COLO668 (cell line): ENCODE measurements at regions not wholly inside any gene's neighbourhood (a gene's known extent, or its start where the extent isn't known, plus 50 kb on each side); places are given as distances from the start of the nearest gene placed in this dataset.
"Not testable (repeated sequence)": the region's sequence is repeated elsewhere in the genome, so short reads cannot be mapped to it uniquely, and the experiment has no call there.

ENCODE experiments used
- DNase-seq: peaks from one replicate; lab custom pipeline; 2025; ENCODE audit not compliant: unreplicated experiment; lab: John Stamatoyannopoulos, UW

DNA sequence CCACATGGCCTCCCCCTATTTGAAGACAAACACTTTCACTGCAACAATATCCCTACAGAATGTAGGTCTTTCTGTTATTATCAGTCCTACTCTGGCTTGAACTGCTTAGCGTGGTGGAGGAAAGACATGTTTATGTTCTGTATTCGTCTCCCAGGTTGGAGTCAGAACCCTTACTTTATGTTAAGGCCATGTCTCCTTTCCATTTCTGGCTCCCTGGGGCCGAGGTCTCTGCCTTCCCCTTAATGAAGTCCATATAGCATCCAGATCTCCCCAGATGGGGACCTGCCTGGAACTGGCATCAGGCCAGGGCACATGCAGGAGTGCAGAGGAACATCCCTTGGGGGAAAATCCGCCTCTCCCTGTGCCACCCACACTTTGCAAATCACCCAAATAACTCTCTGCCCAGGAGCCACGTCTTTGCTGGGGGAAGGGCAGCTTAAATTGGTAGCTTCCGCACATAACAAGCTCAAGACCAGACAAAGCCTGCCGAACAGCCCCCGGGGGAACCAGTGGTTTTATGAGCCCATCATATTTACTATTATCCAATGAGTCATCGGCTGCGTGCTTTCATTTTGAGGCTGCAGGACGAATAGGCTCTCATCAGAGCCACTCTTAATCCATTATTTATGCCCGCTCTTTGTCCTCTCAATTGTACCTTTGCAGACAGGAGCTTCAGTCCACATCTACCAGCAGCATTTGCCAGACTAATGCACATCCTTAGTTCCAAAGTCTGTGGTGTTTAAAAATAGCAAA is 237.0 kb downstream of the UACA start:
- DNase-seq: peak; percentile 93

DNA sequence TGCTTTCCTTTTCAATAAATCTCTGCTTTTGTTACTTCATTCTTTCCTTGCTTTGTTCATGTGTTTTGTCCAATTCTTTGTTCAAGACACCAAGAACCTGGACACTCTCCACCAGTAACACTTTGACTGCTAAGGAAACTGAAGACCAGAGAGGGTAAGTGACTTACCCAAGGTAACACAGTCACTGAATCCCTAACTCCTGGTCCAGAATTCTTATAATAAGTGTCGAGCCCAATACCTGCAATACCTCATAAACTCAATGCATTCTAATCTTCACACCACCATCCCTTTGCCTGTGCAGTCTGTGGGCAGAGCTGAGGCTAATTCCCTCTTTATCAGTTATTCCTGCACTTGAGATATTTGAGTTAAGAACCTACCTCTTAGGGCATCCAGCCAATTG is 237.8 kb downstream of the UACA start:
- no peak for DNase-seq

DNA sequence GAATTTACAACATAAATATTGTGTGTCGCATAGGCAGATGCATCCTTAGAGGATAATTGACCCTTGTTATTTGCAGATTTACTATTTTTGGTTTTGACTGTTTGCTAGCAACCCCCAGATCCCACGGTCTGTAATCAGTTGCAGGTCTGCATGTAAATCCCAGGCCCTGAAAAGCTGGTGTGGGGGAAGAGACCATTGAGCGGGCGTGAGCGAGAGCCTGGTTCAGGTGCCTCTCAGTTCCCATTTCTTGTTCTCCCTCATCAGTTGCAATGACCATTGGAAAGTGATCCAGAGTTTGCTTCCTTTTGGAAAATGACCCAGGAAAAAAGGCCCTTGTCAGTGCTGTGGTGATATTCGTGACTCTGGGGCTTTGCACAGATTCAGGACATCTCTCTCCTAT is 238.9 kb downstream of the UACA start:
- no peak for DNase-seq

DNA sequence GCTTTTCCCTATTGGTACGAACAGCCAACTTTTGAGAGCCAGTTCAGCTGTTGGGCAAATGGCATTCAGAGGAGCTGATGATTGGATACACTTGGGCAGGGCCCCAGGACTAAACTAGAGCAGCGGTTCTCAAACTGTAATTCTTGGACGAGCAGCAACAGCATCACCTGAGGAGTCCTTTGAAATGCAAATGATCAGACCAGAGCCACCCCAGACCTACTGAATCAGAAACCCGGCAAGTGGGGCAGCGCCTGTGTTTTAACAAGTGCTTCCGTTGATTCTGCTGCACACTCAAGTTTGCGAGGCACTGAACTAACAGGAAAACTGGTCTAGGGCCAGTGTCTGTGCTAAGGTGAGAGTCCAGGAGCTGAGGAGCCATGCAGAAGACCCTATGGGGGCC is 239.7 kb downstream of the UACA start:
- peak; percentile 15 for DNase-seq

DNA sequence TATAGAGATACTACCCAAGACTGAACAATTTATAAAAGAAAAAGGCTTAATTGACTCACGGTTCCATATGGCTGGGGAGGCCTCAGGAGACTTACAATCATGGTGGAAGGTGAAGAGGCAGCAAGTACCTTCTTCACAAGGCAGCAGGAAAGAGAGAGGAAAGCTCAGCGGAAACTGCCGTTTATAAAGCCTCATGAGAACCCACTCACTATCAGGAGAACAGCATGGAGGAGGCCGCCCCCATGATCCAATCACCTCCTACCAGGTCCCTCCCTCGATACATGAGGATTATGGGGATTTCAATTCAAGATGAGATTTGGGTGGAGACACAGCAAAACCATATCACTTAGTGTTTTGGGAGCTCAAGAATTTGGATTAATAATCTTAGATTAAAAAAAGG is 240.2 kb downstream of the UACA start:
- no peak for DNase-seq

DNA sequence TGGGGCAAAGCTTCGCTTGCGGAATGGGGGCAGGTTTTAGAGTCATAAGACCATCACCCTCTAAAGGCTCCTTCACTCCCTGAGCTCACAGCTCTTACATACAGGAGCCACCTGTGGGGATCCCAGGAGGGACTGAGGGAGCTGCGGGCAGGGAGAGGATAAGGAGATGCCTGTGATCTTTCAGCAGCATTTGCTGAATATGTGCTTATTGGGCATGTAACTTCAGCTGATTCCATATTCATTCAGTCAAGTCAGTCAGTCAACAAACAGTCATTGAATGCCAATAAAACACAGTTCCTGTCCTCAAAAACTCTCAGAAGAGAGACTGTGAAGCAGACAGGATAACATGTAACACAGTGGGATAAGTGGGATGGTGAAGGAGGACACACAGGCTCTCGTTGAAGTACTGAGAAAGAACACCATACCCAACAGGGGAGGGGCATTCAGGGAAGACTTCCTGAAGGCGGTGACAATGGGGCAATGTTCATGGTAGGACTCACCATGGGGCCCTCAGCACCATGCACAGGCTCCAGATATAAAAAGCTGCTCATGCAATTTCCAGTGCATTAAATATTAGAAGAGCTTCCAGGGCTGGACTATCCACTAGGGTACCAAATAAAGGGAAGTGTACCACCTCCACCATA is 240.9 kb downstream of the UACA start:
- DNase-seq: no peak

DNA sequence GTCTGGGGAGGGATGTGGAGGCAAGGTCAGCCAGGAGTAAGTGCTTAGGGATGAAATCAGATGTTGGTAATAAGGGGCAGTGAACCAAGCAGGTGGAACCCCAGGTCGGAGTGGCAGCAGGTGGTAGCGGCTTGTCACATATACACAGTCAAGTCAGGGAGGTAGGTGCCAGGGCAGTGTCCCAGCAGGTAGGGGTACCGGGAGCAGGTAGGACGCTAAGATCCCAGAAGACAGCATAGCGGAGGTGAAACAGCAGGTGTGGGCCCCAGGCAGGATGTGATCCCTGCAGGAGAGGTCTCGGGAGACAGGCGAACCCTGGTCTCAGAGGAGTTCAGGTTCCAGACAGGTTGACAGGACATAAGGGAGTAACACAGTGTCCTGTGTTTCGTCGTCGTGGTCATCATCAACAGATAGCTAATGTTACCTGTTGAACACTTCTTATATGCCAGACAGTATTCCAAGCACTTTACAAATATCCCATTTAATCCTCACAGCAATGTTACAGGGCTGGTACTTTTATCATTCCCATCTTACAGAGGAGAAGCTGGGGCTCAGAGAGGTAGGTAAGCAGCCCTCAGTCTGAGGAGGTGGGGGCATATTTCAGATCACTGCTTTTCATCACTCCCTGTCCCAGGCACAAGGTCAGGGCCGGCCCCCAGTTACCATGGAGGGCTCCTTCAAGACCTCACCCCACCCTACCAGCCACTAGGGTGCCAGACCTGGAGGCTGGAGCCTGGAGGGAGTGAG is 241.6 kb downstream of the UACA start:
- no peak for DNase-seq

DNA sequence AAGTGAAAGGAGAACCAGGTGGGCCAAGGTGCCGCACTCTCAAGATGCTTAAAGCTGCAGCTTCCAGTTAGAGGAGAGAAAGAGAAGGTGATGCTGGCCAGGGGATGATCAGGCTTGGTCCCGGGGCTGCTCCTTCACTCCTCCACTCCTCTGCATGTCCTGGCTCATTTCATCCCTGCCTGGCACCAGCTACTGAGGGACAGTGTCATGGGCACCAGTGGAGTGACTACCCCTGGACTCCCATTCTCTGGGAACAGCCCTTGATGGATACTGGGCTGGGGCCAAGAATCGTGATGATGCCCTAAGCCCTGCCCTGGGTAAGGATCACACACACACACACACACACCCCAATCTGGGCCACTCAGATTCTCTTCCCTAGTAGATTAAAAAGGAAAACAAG is 243.7 kb downstream of the UACA start:
- no peak for DNase-seq

DNA sequence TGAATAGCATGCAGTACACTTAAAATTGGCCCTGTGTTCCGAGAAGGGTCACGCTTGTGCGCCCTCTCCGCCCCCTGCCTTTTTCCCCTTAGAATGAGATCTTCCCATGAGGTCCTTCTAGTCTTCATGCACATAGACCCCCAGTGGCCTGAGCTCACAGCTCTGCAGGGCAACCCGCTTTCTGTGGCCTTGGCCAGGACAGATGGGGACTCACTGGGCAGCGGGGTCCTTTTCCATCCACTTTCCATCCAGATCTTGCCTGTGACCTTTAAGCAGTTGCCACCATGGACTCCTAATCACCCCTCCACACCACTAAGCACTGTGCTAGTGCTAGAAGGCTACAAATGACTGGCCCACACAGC is 244.4 kb downstream of the UACA start:
- DNase-seq: no peak

DNA sequence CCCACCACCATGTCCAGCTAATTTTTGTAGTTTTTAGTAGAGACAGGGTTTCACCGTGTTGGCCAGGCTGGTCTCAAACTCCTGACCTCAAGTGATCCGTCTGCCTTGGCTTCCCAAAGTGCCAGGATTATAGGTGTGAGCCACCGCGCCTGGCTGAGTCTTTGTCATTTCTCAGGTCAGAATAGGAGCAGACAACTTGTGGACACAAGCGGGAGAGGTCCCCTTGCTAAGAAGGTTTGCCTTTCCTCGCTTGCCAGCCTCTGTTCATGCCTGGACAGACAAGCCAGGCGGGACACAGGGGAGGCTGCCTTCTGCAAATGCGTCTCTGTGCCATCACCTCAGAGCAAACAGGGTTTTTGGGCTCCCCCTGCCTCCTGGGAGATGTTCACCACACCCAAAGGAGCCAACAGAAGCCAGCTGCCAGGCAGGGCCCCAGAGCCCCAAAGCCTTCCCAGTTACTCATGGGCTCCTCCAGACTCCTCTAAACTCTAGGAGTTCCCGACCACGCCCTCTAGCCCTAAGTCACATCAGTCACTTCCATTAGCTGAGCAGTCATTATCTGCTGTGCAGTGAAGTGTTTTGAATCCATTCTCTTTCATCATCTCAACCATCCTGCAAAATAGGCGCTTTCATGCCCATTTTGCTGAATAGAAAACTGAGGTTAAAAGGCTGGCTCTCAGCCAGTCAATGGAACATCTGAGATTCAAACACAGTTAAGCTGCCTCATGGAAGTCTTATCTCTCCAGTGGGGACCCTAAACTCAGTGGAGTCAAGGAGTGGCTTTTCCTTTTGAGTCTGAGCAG is 245.0 kb downstream of the UACA start:
- no peak for DNase-seq

DNA sequence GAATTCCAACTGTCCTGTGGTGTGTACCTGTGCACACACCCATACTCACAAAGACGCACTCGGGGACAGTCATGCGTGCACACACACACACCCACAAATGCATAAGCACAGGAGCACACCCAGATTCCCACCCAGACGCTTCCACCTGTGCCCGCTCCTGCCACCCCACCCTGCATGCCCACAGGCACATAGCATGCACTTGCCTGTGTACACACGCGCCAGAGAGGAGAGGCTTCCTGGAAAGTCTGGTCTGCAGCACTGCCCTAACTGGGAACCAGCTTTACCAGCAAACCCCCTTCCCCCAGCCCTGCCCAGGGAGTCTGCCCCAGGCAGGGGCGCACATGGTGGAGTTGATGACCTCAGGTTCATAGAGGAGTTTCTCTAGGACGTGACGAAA is 246.2 kb downstream of the UACA start:
- DNase-seq: peak; percentile 38

DNA sequence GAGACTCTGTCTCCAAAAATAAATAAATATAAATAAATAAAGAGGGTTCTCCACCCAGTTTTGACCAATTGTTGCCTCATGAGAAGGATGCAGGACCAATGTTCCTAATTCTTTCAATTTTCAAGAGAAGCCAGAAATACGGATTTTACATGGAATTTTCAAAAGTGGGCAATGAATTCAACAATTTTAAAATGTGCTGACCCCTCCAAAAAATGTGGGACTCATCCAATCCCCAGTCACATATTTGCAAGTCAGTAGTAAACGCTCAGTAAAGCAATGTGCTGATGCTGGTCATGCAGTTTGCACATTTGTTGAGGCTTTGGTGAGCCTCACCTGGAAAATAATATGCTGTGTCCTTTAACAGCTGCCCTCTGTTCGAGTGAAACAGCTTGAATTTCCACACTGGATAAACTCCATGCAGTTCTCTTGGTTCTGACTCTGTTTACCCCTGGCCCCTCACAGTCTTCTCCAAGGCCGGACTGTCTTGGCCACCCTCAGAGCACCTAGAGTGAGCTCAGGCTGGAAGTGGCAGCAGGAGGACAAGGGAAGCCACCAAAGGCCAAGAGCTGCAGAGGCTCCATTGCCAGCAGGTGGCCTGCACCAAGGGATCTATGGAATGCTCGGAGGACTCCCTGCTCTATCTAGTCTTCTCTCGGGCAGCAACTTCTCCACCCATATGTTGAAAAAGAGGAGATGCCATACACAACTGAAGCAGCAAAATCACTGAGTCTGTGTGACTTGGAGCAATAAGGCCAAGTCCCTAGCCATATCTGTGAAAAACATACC is 246.8 kb downstream of the UACA start:
- peak; percentile 20 for DNase-seq

DNA sequence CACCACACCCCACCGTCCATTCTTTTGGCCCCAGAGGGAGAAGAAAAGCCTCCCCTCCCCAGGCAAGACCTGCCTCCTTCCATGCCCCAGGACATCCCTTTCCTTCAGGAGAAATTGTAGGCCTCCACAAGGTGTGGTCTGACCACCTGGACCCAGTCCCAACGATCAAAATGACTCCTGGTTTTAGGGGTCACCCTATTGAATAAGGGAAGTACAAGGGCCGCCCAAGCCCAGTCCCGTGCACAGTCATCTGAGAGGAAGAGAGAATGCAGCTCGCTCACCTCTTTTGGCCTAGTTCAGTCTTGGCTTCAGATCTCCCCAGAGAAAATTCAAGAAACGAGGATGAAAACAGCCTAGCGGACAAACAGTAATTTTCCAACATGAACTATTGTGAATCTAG is 249.1 kb downstream of the UACA start:
- no peak for DNase-seq

DNA sequence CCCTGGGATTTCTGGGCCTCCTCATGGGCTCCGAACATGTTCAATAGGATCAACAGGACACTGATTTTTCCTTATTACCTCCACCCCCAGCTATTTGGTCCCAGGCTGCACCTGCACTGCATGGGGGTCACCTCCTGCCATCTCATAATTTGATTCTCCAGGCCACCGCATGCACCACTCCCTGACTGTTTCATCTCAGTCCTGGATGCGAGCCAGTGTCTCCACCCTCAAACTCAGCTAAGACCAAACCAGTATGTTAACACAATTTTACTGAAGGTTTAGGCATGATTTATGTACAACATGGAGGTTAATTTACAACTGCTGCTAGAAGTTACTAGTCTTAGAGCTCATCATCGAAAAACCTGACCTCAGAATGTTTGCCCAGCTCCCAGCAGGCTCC is 249.5 kb downstream of the UACA start:
- no peak for DNase-seq

DNA sequence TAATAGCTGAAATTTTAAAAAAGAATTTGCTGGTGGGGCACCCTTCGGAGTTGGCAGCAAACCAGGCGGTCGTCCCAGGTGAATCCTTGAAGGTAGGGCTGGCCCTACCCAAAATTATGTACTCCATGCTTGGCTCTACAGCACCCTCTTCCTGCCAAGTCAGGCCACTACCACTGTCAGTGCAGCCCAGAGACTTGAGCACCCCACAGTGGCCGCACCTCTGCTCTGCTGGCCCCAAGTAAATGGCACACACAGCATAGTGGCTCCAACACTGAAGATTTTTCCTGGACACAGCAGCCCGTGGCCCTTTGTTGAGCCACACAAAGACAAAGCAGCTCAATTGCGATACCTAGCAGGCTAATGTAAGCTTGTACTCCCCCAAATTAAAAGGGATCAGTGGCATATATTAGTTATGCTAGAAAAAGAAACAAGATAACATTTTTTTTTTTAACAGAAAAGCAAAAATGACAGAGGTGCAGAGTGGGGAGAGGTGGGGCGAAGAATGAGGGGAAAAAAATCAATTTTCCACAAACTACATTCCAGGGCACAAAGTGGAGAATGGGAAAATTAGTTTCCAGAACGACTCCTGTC is 250.5 kb downstream of the UACA start:
- DNase-seq: peak; percentile 54

DNA sequence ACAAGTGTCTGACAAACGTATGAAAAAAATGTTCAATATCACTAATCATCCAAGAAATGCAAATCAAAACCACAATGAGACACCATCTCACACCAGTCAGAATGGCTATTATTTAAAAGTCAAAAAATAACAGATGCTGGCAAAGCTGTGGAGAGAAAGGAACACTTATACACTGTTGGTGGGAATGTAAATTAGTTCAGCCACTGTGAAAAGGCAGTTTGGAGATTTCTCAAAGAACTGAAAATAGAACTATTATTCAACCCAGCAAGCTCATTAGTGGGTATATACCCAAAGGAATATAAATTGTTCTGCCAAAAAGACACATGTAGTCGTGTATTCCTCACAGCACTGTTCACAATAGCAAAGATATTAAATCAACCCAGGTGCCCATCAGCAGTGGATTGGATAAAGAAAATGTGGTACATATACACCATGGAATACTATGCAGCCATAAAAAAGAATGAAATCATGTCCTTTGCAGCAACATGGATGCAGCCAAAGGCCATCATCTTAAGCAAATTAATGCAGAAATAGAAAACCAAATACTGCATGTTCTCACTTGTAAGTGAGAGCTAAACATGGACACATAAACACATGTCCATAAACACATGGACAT is 251.3 kb downstream of the UACA start:
- not testable (repeated sequence) for DNase-seq

DNA sequence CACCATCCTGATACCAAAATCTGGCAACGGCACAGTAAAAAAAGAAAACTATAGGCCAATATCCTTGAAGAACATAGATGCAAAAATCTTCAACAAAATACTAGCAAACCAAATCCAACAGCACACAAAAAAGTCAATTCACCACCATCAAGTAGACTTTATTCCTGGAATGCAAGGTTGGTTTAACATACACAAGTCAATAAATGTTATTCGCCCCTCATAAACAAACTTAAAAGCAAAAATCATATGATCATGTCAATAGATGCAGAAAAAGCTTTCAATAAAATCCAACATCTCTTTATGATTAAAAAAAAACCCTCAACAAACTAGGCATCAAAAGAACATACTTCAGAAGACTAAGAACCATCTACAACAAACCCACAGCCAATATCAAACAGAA is 252.9 kb downstream of the UACA start:
- DNase-seq: no peak

DNA sequence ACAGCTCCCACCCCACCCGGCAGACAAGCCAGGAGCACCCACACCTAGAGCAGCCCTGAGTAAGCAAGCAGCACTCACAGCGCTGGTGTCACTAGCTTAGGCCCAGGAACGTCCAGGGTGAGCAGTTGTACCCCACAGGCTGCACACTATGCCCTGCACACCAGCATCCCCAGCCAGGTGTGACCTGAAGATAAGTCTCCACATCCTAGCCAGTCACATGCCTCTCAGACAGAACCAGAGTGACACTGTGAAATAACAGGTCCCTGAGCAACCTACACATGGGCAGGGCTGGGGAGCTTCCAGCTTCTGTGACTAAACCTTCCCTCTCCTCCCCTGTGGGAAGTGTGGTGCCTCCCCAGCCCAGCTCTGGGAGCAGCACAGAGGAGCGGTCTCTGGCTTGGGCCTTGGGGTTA is 253.6 kb downstream of the UACA start:
- DNase-seq: no peak

DNA sequence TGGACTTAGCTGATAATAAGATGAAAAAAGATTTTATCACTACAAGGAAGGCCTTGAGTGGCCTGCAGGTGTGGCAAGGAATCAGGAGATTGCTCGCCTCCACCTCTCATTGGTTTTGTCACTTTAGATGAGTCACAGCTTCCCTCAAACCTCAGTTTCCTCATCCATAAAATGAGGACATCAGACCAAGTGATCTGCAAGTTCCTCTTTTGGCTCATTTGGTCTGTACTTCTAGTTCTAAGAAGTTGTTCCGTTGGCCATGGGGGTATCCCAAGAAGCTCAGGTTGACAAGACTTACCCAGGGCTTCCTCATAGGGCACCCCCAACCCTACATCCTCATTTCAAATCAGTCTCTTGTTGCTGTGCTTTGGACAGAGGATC is 254.1 kb downstream of the UACA start:
- no peak for DNase-seq
